IMR-90 (cell line): ENCODE measurements at regions not wholly inside any gene's neighbourhood (a gene's known extent, or its start where the extent isn't known, plus 50 kb on each side); places are given as distances from the start of the nearest gene placed in this dataset.

ENCODE experiments used
- ATAC-seq: fragments of 200-7000 bp; cut with Tn5 transposase; 2 replicates; pipeline ENCODE4 v1.9.1; 2020; ENCODE audit warnings: low read depth, mild to moderate bottlenecking, moderate library complexity
- BruUV-seq: library from RNA; stranded (reverse); fragments of 400-500 nt; replicated peaks from 2 replicates; lab custom pipeline; 2021; lab: Mats Ljungman, UMichigan
- CTCF ChIA-PET: fragments of 300-600 bp; formaldehyde crosslinking; extraction: SDS; loops from one replicate; lab custom pipeline; 2021; ENCODE audit warnings: antibody characterized with exemption; lab: Yijun Ruan, JAX
- POLR2A ChIA-PET: fragments of 300-600 bp; sonication (Branson Sonifier 250); formaldehyde crosslinking; loops from one replicate; lab custom pipeline; 2022; ENCODE audit warnings: antibody characterized with exemption; ENCODE audit not compliant: unreplicated experiment; lab: Charles Lee
- DNase-seq: peaks from one replicate; pipeline ENCODE4 v3.0.0; 2013
- H2AFZ ChIP-seq: replicated peaks from 2 replicates; pipeline ENCODE3; 2013; ENCODE audit warnings: low read length, mild to moderate bottlenecking; ENCODE audit not compliant: poor library complexity
- H2AK5ac ChIP-seq: 2 replicates; pipeline ENCODE4 v1.6.1; 2013; ENCODE audit warnings: low read depth, low read length, inconsistent platforms
- H2AK9ac ChIP-seq: replicated peaks from 2 replicates; pipeline ENCODE3; 2013; ENCODE audit warnings: mild to moderate bottlenecking, low read depth, low read length, moderate library complexity; ENCODE audit not compliant: poor library complexity
- H2BK120ac ChIP-seq: 2 replicates; pipeline ENCODE4 v1.6.1; 2013; ENCODE audit warnings: low read depth, low read length, inconsistent platforms
- H2BK15ac ChIP-seq: 3 replicates; pipeline ENCODE4 v1.6.1; 2013; ENCODE audit warnings: low read depth, low read length, inconsistent platforms
- H2BK20ac ChIP-seq: 2 replicates; pipeline ENCODE4 v1.6.1; 2013; ENCODE audit warnings: low read depth, mild to moderate bottlenecking, inconsistent platforms, low read length, moderate library complexity
- H2BK5ac ChIP-seq: 2 replicates; pipeline ENCODE4 v1.6.1; 2013; ENCODE audit warnings: mild to moderate bottlenecking, low read depth, low read length, inconsistent platforms; ENCODE audit not compliant: poor library complexity, severe bottlenecking
- H3K14ac ChIP-seq: replicated peaks from 2 replicates; pipeline ENCODE4 v1.6.1; 2013; ENCODE audit warnings: low read depth, low read length, inconsistent platforms
- H3K18ac ChIP-seq: 2 replicates; pipeline ENCODE4 v1.6.1; 2013; ENCODE audit warnings: low read depth, low read length, control low read depth
- H3K23ac ChIP-seq: 2 replicates; pipeline ENCODE4 v1.6.1; 2013; ENCODE audit warnings: low read depth, low read length, inconsistent platforms
- H3K27ac ChIP-seq: 2 replicates; pipeline ENCODE4 v1.5.1; 2013; ENCODE audit warnings: mild to moderate bottlenecking, control low read depth, low read length; ENCODE audit not compliant: insufficient read depth
- H3K27me3 ChIP-seq: 2 replicates; pipeline ENCODE4 v1.6.1; 2013; ENCODE audit warnings: low read length; ENCODE audit not compliant: control insufficient read depth, insufficient read depth
- H3K36me3 ChIP-seq: 2 replicates; pipeline ENCODE4 v1.6.1; 2013; ENCODE audit warnings: low read length, mixed read lengths; ENCODE audit not compliant: control insufficient read depth, insufficient read depth
- H3K4ac ChIP-seq: 2 replicates; pipeline ENCODE4 v1.6.1; 2013; ENCODE audit warnings: low read depth, low read length, inconsistent platforms
- H3K4me1 ChIP-seq: 2 replicates; pipeline ENCODE4 v1.6.1; 2013; ENCODE audit warnings: low read length, mixed read lengths; ENCODE audit not compliant: control insufficient read depth, insufficient read depth
- H3K4me2 ChIP-seq: 2 replicates; pipeline ENCODE4 v1.6.1; 2013; ENCODE audit warnings: low read depth, mild to moderate bottlenecking, control low read depth, low read length, moderate library complexity
- H3K4me3 ChIP-seq: 2 replicates; pipeline ENCODE4 v1.5.1; 2013; ENCODE audit warnings: low read depth, mild to moderate bottlenecking, control low read depth, low read length, moderate library complexity; ENCODE audit not compliant: insufficient read depth
- H3K56ac ChIP-seq: 2 replicates; pipeline ENCODE4 v1.6.1; 2013; ENCODE audit warnings: low read length, inconsistent platforms; ENCODE audit not compliant: insufficient read depth; ENCODE audit errors: extremely low read depth
- H3K79me1 ChIP-seq, 2 experiments: 2 replicates each; pipeline ENCODE4 v1.6.1; 2013; ENCODE audit warnings: low read length in 2 of 2, inconsistent platforms in 1 of 2, low read depth in 1 of 2
- H3K9ac ChIP-seq: 2 replicates; pipeline ENCODE4 v1.6.1; 2013; ENCODE audit warnings: low read depth, low read length, control low read depth
- H3K9me1 ChIP-seq: 2 replicates; pipeline ENCODE4 v1.6.1; 2013; ENCODE audit warnings: low read length, inconsistent platforms; ENCODE audit not compliant: insufficient read depth
- H3K9me3 ChIP-seq: 2 replicates; pipeline ENCODE4 v1.6.1; 2013; ENCODE audit warnings: low read length; ENCODE audit not compliant: control insufficient read depth, insufficient read depth
- H4K20me1 ChIP-seq: 2 replicates; pipeline ENCODE4 v1.6.1; 2013; ENCODE audit warnings: low read length, inconsistent platforms; ENCODE audit not compliant: insufficient read depth
- H4K5ac ChIP-seq: 2 replicates; pipeline ENCODE4 v1.6.1; 2013; ENCODE audit warnings: mild to moderate bottlenecking, low read depth, low read length, control low read depth
- H4K8ac ChIP-seq, 2 experiments: 2 replicates each; pipeline ENCODE4 v1.6.1; 2013; ENCODE audit warnings: low read depth in 2 of 2, low read length in 2 of 2, control low read depth in 1 of 2, inconsistent platforms in 1 of 2
- H4K91ac ChIP-seq: 2 replicates; pipeline ENCODE4 v1.6.1; 2013; ENCODE audit warnings: low read depth, low read length, inconsistent platforms; ENCODE audit not compliant: insufficient read depth
- BHLHE40 ChIP-seq: fragments of 150-350 bp; IDR thresholded peaks from 2 replicates; pipeline ENCODE4 v1.6.1; 2016; ENCODE audit warnings: mild to moderate bottlenecking, low read depth, low read length
- FOS ChIP-seq: fragments of 150-350 bp; IDR thresholded peaks from 2 replicates; pipeline ENCODE4 v1.6.1; 2016; ENCODE audit warnings: low read depth, low read length
- MXI1 ChIP-seq: IDR thresholded peaks from 2 replicates; pipeline ENCODE4 v1.6.1; 2012; ENCODE audit warnings: low read depth, mild to moderate bottlenecking, low read length, moderate library complexity, borderline replicate concordance
- RAD21 ChIP-seq: IDR thresholded peaks from 2 replicates; pipeline ENCODE4 v1.6.1; 2012; ENCODE audit warnings: low read length, improper control_type of control experiment
- RCOR1 ChIP-seq: IDR thresholded peaks from 2 replicates; pipeline ENCODE4 v1.6.1; 2012; ENCODE audit warnings: mild to moderate bottlenecking, low read length, improper control_type of control experiment; ENCODE audit not compliant: insufficient replicate concordance
- SMC3 ChIP-seq: fragments of 150-350 bp; IDR thresholded peaks from 2 replicates; pipeline ENCODE4 v1.6.1; 2016; ENCODE audit warnings: low read depth, mild to moderate bottlenecking, antibody characterized with exemption, low read length, moderate library complexity
- WGBS, 2 experiments: methylation state at CpG; one replicate each; pipeline versions ENCODE4 v1.1.5 to v1.1.7; 2013; ENCODE audit warnings: missing lambda C conversion rate in 2 of 2; ENCODE audit not compliant: insufficient read length in 1 of 2; ENCODE audit errors: extremely low coverage in 2 of 2; 5-methylcytosine and 5-hydroxymethylcytosine counted together
- dilution Hi-C: fragments of 300-500 bp; cut with HindIII; formaldehyde crosslinking; loops from one replicate; pipeline ENCODE4 v1.14.3; 2018; ENCODE audit warnings: low sequenced_read_pairs; ENCODE audit not compliant: unreplicated experiment
- in situ Hi-C: fragments of 300-500 bp; cut with MboI; formaldehyde crosslinking; loops from 3 replicates; pipeline ENCODE4 v1.14.3; 2019; ENCODE audit warnings: low sequenced_read_pairs, inconsistent platforms, mixed read lengths
- intact Hi-C: fragments of 100-400 bp; cut with micrococcal nuclease; formaldehyde crosslinking; loops from 2 replicates; pipeline ENCODE4 v1.10.0; 2022

- no peak overlapping the region for H3K56ac ChIP-seq
- H3K23ac ChIP-seq = no peak overlapping the region
- H2AFZ ChIP-seq = no peak overlapping the region
- no peaks in the 10 kb centered on the region for H3K36me3 ChIP-seq
- no peak overlapping the region for H3K4me2 ChIP-seq
- WGBS, 2 experiments = 82% methylated on average over 16 of the region's 28 CpGs; no CpG with 5 or more reads in 1 of the 2 experiments
- no peak overlapping the region for H4K8ac ChIP-seq
- H2BK120ac ChIP-seq = no peak overlapping the region
- no peaks in the 10 kb centered on the region for H3K79me1 ChIP-seq
- no peak overlapping the region for H2AK5ac ChIP-seq
- intact Hi-C loops = no loop called here
- in situ Hi-C loops = no loop called here
- no peaks in the 10 kb centered on the region for H3K4me1 ChIP-seq
- H3K27ac ChIP-seq = no peak overlapping the region
- no peak overlapping the region for H3K18ac ChIP-seq
- no peak overlapping the region for H4K91ac ChIP-seq
- H2BK5ac ChIP-seq = peak overlapping the region; percentile 53
- no peak overlapping the region for H3K4me3 ChIP-seq
- peak; percentile 65 for ATAC-seq
- peak; percentile 46 for DNase-seq
- ChIA-PET POLR2A (interaction anchor here (0.7 kb wide), 1 partner anchor 156 kb away, joined by 3 read pairs; no protein-coding TSS in a partner anchor), CTCF (no interaction called here)
- H4K20me1 ChIP-seq = no peaks in the 10 kb centered on the region
- H2AK9ac ChIP-seq = no peak overlapping the region
- H4K5ac ChIP-seq = no peak overlapping the region
- dilution Hi-C loops = no loop called here
- H2BK15ac ChIP-seq = no peak overlapping the region
- H2BK20ac ChIP-seq = no peak overlapping the region
- no peaks in the 10 kb centered on the region for H3K9me1 ChIP-seq
- H3K9ac ChIP-seq = no peak overlapping the region
- no peak overlapping the region for H3K14ac ChIP-seq
- no peak overlapping the region for H3K4ac ChIP-seq
- H3K9me3 ChIP-seq = no peaks in the 10 kb centered on the region
- TF ChIP-seq FOS (no peak), MXI1 (no peak), RCOR1 (no peak), RAD21 (no peak), SMC3 (no peak), BHLHE40 (no peak)
- no peaks in the 10 kb centered on the region; the same call in 1 of the 2 replicates for H3K27me3 ChIP-seq
- no TSS peak for BruUV-seq
These were observed 96.7 kb downstream of the HTR5A start for GRCh38 chr7:155166673-155167370.
